HEK293T (cell line): ENCODE measurements at regions not wholly inside any gene's neighbourhood (a gene's known extent, or its start where the extent isn't known, plus 50 kb on each side); places are given as distances from the start of the nearest gene placed in this dataset.

Experiments used
- BHLHE40 ChIP-seq: fragments of 450-650 bp; IDR thresholded peaks from 2 replicates; pipeline ENCODE4 v1.6.1; 2016; ENCODE audit warnings: mild to moderate bottlenecking, moderate library complexity, borderline replicate concordance
- CTBP1 ChIP-seq: fragments of 450-650 bp; IDR thresholded peaks from 2 replicates; pipeline ENCODE4 v1.6.1; 2016; ENCODE audit warnings: borderline replicate concordance
- FOXA1 ChIP-seq: fragments of 450-650 bp; IDR thresholded peaks from 2 replicates; pipeline ENCODE4 v1.6.1; 2016; ENCODE audit warnings: mild to moderate bottlenecking
- FOXM1 ChIP-seq: fragments of 450-650 bp; IDR thresholded peaks from 2 replicates; pipeline ENCODE4 v1.6.1; 2017; ENCODE audit warnings: mild to moderate bottlenecking, borderline replicate concordance
- LEF1 ChIP-seq: fragments of 450-650 bp; IDR thresholded peaks from 2 replicates; pipeline ENCODE4 v1.6.1; 2017; ENCODE audit warnings: mild to moderate bottlenecking, borderline replicate concordance
- NFRKB ChIP-seq: fragments of 450-650 bp; IDR thresholded peaks from 2 replicates; pipeline ENCODE4 v1.6.1; 2016; ENCODE audit warnings: mild to moderate bottlenecking, moderate library complexity
- SP1 ChIP-seq: fragments of 450-650 bp; IDR thresholded peaks from 2 replicates; pipeline ENCODE4 v1.6.1; 2017
- SUZ12 ChIP-seq: fragments of 450-650 bp; IDR thresholded peaks from 2 replicates; pipeline ENCODE4 v1.6.1; 2016; ENCODE audit warnings: mild to moderate bottlenecking
- TARDBP ChIP-seq: fragments of 450-650 bp; IDR thresholded peaks from 2 replicates; pipeline ENCODE4 v1.6.1; 2016
- ZNF384 ChIP-seq: fragments of 450-650 bp; IDR thresholded peaks from 2 replicates; pipeline ENCODE4 v1.6.1; 2016
- TF ChIP-seq, protein P1 (sequence below): fragments of 450-650 bp; IDR thresholded peaks from 2 replicates; pipeline ENCODE4 v1.6.1; 2016

DNA sequence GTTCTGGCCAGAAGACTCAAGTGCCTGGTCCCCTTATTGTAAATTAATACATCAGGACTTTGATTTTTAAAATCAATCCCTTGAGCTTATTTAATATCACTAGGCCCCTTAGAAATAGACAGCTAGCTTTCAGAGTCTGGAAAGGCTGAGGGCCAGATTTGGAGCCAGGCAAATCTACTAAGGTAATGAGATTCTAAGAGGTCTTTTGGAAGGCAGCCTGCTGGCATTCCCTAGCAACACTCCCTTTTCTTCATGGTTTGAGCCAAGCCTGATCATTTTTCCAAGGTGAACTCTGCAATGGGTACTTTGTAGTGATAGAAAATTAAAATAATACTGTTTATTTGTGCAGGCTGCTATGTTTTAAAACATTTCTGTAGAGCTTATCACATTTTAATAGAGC, 378.5 kb downstream of the FAT4 start:
- TF ChIP-seq ZNF384 (no peak), LEF1 (no peak), SUZ12 (no peak), FOXM1 (no peak), BHLHE40 (no peak), SP1 (no peak), NFRKB (no peak), CTBP1 (no peak), TARDBP (no peak), FOXA1 (no peak)
- TF ChIP-seq, protein P1, sequence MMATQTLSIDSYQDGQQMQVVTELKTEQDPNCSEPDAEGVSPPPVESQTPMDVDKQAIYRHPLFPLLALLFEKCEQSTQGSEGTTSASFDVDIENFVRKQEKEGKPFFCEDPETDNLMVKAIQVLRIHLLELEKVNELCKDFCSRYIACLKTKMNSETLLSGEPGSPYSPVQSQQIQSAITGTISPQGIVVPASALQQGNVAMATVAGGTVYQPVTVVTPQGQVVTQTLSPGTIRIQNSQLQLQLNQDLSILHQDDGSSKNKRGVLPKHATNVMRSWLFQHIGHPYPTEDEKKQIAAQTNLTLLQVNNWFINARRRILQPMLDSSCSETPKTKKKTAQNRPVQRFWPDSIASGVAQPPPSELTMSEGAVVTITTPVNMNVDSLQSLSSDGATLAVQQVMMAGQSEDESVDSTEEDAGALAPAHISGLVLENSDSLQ, result no peak
